OCI-LY3 (cell line): ENCODE measurements at regions not wholly inside any gene's neighbourhood (a gene's known extent, or its start where the extent isn't known, plus 50 kb on each side); places are given as distances from the start of the nearest gene placed in this dataset.

Experiments
- H2AFZ ChIP-seq: fragments of 200-600, 300-600 bp; shearing (Covaris generic); 2 replicates; pipeline ENCODE4 v1.6.0; 2014; ENCODE audit warnings: antibody characterized with exemption, low read depth, low read length
- H3K27ac ChIP-seq: fragments of 200-600, 300-600 bp; sonication (generic); 2 replicates; pipeline ENCODE4 v1.5.1; 2014; ENCODE audit warnings: mild to moderate bottlenecking, low read length, moderate library complexity, mixed read lengths
- H3K27me3 ChIP-seq: fragments of 200-600, 300-600 bp; sonication (generic); 2 replicates; pipeline ENCODE4 v1.6.1; 2014; ENCODE audit warnings: low read depth, low read length, mixed read lengths
- H3K36me3 ChIP-seq: fragments of 200-600, 300-600 bp; sonication (generic); replicated peaks from 2 replicates; pipeline ENCODE3; 2014; ENCODE audit warnings: low read depth, low read length, mixed read lengths
- H3K4me1 ChIP-seq: fragments of 300-600, 200-600 bp; sonication (generic); 2 replicates; pipeline ENCODE4 v1.6.1; 2014; ENCODE audit warnings: low read length, mixed read lengths
- H3K4me2 ChIP-seq: fragments of 200-600, 300-600 bp; sonication (generic); 2 replicates; pipeline ENCODE4 v1.6.1; 2014; ENCODE audit warnings: low read length, mixed read lengths
- H3K4me3 ChIP-seq: fragments of 300-600, 200-600 bp; sonication (generic); 2 replicates; pipeline ENCODE4 v1.5.1; 2014; ENCODE audit warnings: antibody characterized with exemption, mild to moderate bottlenecking, low read length, moderate library complexity
- H3K79me2 ChIP-seq: fragments of 300-600, 200-600 bp; shearing (Covaris generic); 2 replicates; pipeline ENCODE4 v1.6.1; 2014; ENCODE audit warnings: mild to moderate bottlenecking, low read length, mixed read lengths
- H3K9ac ChIP-seq: fragments of 300-600, 200-600 bp; shearing (Covaris generic); 2 replicates; pipeline ENCODE4 v1.6.0; 2014; ENCODE audit warnings: mild to moderate bottlenecking, low read length, moderate library complexity
- H3K9me3 ChIP-seq: fragments of 200-600, 300-600 bp; shearing (Covaris generic); 2 replicates; pipeline ENCODE4 v1.6.1; 2014; ENCODE audit warnings: low read length, mixed read lengths; ENCODE audit not compliant: insufficient read depth
- H4K20me1 ChIP-seq: fragments of 200-600, 300-600 bp; sonication (generic); 2 replicates; pipeline ENCODE4 v1.6.1; 2016; ENCODE audit warnings: low read length, mixed read lengths; ENCODE audit not compliant: insufficient read depth
- CTCF ChIP-seq: fragments of 200-600, 300-600 bp; sonication (generic); IDR thresholded peaks from 2 replicates; pipeline ENCODE4 v1.5.1; 2014; ENCODE audit warnings: antibody characterized with exemption, low read length, low read depth
- EZH2phosphoT487 ChIP-seq: fragments of 200-600 bp; shearing (Covaris generic); IDR thresholded peaks from 2 replicates; pipeline ENCODE4 v1.6.1; 2018; ENCODE audit warnings: antibody characterized with exemption, mixed run types, low read depth

DNA sequence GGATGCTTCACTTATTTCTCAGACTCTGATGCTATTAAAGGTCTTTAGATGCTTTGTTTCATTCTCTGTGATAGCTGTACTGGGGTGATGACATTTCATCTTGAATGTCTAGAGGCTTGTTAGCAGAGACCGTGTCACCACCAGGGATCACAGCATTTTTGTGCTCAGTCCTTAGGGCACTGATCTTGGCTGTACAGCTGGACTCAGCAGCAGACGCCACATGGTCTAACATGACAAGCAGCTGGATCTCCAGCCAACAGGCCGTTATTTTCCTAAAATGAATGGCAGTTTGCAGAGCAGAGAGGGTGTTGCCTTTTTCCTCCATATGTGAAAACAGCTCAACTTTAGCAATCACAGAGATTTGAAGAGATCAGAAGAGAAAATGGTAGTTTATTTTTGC lies 491.8 kb downstream of the CDH2 start:
- Histone ChIP-seq H3K4me1 (peaks cover 2% of the 10 kb centered on the region; the same call in 1 of the 2 replicates), H3K27ac (no peak overlapping the region), H3K4me2 (no peak overlapping the region), H2AFZ (no peak overlapping the region; the same call in 1 of the 2 replicates), H3K27me3 (no peaks in the 10 kb centered on the region), H3K9me3 (peaks cover 11% of the 10 kb centered on the region; the same call in 1 of the 2 replicates), H3K36me3 (no peaks in the 10 kb centered on the region), H3K4me3 (no peak overlapping the region), H3K79me2 (no peaks in the 10 kb centered on the region), H3K9ac (no peak overlapping the region), H4K20me1 (no peaks in the 10 kb centered on the region)
- TF ChIP-seq CTCF (no peak), EZH2phosphoT487 (no peak)

DNA sequence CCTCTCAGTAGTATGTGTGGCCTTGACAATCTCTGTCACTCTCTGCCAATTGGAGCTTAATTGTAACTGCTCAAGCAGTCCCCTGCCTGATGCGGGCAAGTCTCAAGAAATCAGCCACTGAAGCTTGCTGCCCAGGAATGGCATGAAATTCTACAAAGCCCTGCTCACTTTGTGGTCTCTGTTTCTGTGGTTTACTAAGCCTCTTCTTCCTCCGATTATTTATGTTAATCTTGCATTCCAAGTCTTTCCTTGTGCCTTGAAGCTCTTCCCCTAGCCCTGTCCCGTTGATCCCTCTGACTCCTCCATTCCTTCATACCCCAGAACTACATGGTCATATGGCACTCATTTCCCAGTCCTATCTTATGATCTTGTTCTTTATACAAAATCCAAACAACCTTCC lies 489.3 kb upstream of the CHST9 start:
- Histone ChIP-seq H3K4me1 (no peaks in the 10 kb centered on the region), H3K9ac (no peak overlapping the region), H3K4me2 (no peak overlapping the region), H3K36me3 (no peaks in the 10 kb centered on the region), H3K27ac (no peak overlapping the region), H3K4me3 (no peak overlapping the region), H2AFZ (no peak overlapping the region), H3K27me3 (no peaks in the 10 kb centered on the region), H3K9me3 (no peaks in the 10 kb centered on the region), H3K79me2 (no peaks in the 10 kb centered on the region), H4K20me1 (no peaks in the 10 kb centered on the region)
- TF ChIP-seq EZH2phosphoT487 (no peak), CTCF (no peak)

- Histone ChIP-seq H3K4me3 (no peak overlapping the region), H3K79me2 (no peaks in the 10 kb centered on the region), H4K20me1 (no peaks in the 10 kb centered on the region), H2AFZ (no peak overlapping the region), H3K9me3 (no peaks in the 10 kb centered on the region), H3K4me2 (no peak overlapping the region), H3K36me3 (no peaks in the 10 kb centered on the region), H3K4me1 (peaks cover under 1% of the 10 kb centered on the region; the same call in 1 of the 2 replicates), H3K27me3 (no peaks in the 10 kb centered on the region), H3K27ac (no peak overlapping the region), H3K9ac (no peak overlapping the region)
- TF ChIP-seq CTCF (no peak), EZH2phosphoT487 (no peak)
Measured at GRCh38 chr18:27673861-27674260, 488.8 kb upstream of the CHST9 start.

DNA sequence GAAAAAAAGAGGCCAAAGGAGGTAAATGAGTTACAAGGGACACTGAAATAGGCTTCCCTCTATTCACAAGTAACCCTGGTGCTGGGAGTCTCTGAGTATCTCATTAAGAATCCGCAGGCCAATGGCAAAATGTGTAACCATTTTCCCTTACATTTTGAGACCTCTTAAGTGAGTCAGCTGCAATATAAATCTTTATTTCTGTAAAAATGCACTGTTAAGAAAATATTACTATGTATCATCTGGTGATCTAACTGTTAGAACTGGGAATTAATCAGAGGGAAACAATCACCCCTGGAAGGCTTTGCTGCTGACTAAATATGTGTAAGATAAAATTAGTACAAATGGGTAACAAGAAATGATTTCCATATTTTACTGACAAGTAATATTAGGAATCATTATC lies 483.1 kb upstream of the CHST9 start:
- no peaks in the 10 kb centered on the region for H3K27me3 ChIP-seq
- H4K20me1 ChIP-seq: no peaks in the 10 kb centered on the region
- H3K4me2 ChIP-seq: no peak overlapping the region
- TF ChIP-seq CTCF (no peak), EZH2phosphoT487 (no peak)
- H3K9me3 ChIP-seq: no peaks in the 10 kb centered on the region
- H3K4me1 ChIP-seq: peaks cover 6% of the 10 kb centered on the region; the same call in 1 of the 2 replicates
- no peak overlapping the region for H3K9ac ChIP-seq
- no peaks in the 10 kb centered on the region for H3K36me3 ChIP-seq
- no peak overlapping the region for H3K27ac ChIP-seq
- no peak overlapping the region for H2AFZ ChIP-seq
- H3K79me2 ChIP-seq: no peaks in the 10 kb centered on the region
- no peak overlapping the region for H3K4me3 ChIP-seq
